ENCODE measurements at regions not wholly inside any gene's neighbourhood (a gene's known extent, or its start where the extent isn't known, plus 50 kb on each side); places are given as distances from the start of the nearest gene placed in this dataset.

DNA sequence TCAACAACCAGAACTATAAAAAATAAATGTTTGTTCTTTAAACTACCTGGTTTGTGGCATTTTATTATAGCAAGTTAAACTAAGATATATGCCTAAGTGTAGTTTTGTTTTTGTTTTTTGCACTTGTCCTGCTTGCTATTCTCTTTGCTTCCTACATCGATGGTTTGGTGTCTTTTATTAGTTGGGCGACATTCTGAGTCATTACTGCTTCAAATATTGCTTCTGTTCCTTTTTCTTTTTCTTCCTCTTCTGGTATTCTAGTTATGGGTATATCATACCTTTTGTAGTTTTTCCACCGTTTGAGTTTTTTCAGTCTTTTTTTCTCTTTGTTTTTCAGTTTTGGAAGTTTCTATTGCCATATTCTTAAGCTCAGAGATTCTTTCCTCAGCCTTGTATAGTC lies 86.9 kb downstream of the MACIR start:
- Histone ChIP-seq H3K4me3 (ENCODE audit: low read length in 2 of 2) (no peak overlapping the region), H3K27ac (ENCODE audit: low read length) (no peak overlapping the region), H3K9me3 (ENCODE audit: control insufficient read depth in 2 of 2, low read length in 2 of 2) (peaks cover 0 to 4% of the 10 kb centered on the region in 2 donors), H3K36me3 (ENCODE audit: control insufficient read depth in 2 of 2, insufficient read depth in 2 of 2, low read length in 2 of 2) (no peaks in the 10 kb centered on the region), H3K4me1 (ENCODE audit: control insufficient read depth, insufficient read depth, low read length) (no peaks in the 10 kb centered on the region), H3K9ac (ENCODE audit: low read length in 2 of 2) (no peak overlapping the region), H3K27me3 (ENCODE audit: control insufficient read depth in 1 of 2, insufficient read depth in 2 of 2, low read length in 2 of 2) (no peaks in the 10 kb centered on the region)

DNA sequence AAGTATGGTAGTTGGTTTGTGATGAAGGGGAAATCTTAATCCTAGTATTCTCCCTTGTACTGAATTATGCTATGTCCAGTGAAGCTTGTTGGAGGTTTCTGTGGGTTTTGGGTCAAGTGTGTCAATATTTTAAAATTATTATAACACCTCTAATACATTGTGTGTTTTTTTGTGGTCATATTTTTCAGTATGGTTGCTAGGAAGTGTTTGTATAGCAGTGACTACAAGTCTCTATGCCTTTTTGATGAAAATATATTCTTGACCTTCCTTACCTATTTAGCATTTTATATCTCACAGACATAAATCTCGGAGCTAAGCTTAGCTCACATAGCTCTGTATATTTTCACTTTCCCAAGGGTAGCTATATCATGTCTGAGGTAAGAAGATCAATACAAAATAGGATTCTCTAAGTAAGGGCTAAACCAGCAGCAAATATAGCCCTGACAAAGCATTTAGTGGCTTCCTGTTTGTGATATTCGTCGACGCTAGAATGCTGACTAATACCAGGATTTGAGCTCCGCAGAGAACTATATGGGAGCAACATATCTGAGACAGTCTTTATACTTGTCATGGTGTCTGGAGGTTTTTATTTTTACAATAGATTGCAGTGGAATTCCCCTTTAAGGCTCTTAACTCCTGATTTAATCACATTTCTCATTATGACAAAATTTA lies 82.3 kb downstream of the MACIR start:
- Histone ChIP-seq H3K27me3 (ENCODE audit: control insufficient read depth in 1 of 2, insufficient read depth in 2 of 2, low read length in 2 of 2) (no peaks in the 10 kb centered on the region), H3K9ac (ENCODE audit: low read length in 2 of 2) (no peak overlapping the region), H3K4me1 (ENCODE audit: control insufficient read depth, insufficient read depth, low read length) (no peaks in the 10 kb centered on the region), H3K4me3 (ENCODE audit: low read length in 2 of 2) (no peak overlapping the region), H3K9me3 (ENCODE audit: control insufficient read depth in 2 of 2, low read length in 2 of 2) (peaks cover 0 to 4% of the 10 kb centered on the region in 2 donors), H3K36me3 (ENCODE audit: control insufficient read depth in 2 of 2, insufficient read depth in 2 of 2, low read length in 2 of 2) (no peaks in the 10 kb centered on the region), H3K27ac (ENCODE audit: low read length) (no peak overlapping the region)

DNA sequence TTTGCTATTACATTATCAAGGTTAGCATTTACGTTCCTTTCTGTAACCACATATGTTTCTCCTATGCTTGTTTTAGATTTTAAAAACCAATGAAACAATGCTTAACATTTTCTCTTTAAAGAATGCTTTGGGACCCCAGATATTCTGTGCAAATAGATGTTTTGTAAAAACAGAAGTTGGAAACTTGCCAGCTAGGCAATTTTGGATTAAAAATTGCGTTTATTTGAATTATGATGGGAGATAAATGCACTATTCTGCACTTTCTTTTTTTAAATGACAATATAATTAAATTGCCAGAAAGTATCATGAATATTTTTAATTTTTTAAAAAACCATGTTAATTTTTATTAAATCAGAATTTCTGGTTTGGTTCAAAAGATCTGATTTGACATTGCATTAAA lies 81.6 kb downstream of the MACIR start:
- no peaks in the 10 kb centered on the region for H3K27me3 ChIP-seq (ENCODE audit: control insufficient read depth in 1 of 2, insufficient read depth in 2 of 2, low read length in 2 of 2)

DNA sequence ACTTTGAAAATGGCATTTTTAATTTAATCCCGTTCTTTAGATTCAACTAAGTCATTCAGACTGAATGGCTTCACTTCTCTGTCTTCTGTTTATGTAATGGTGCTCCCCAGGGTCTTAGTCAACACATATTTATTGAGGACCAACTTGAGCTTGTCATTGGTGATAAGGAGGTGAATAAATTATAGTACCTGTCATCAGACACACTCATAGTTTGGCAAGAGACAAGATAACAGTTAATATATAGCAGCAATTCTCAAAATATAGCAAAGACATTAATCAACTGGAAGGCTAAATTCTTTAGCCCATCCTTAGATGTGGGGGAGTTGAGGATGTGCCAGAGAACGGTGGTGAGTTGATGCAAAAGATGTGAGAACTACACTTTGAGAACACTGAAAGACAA lies 78.4 kb downstream of the MACIR start:
- no peak overlapping the region for H3K9ac ChIP-seq (ENCODE audit: low read length in 2 of 2)
- H3K9me3 ChIP-seq (ENCODE audit: control insufficient read depth in 2 of 2, low read length in 2 of 2), result peaks cover 0 to 3% of the 10 kb centered on the region in 2 donors
- no peaks in the 10 kb centered on the region for H3K27me3 ChIP-seq (ENCODE audit: control insufficient read depth in 1 of 2, insufficient read depth in 2 of 2, low read length in 2 of 2)
- no peaks in the 10 kb centered on the region for H3K4me1 ChIP-seq (ENCODE audit: control insufficient read depth, insufficient read depth, low read length)
- no peak overlapping the region for H3K27ac ChIP-seq (ENCODE audit: low read length)
- no peaks in the 10 kb centered on the region for H3K36me3 ChIP-seq (ENCODE audit: control insufficient read depth in 2 of 2, insufficient read depth in 2 of 2, low read length in 2 of 2)
- H3K4me3 ChIP-seq (ENCODE audit: low read length in 2 of 2), result no peak overlapping the region

More for the DNA sequence above, 81.6 kb downstream of the MACIR start:
- Histone ChIP-seq H3K27ac (ENCODE audit: low read length) (no peak overlapping the region), H3K36me3 (ENCODE audit: control insufficient read depth in 2 of 2, insufficient read depth in 2 of 2, low read length in 2 of 2) (no peaks in the 10 kb centered on the region), H3K4me1 (ENCODE audit: control insufficient read depth, insufficient read depth, low read length) (no peaks in the 10 kb centered on the region), H3K4me3 (ENCODE audit: low read length in 2 of 2) (no peak overlapping the region), H3K9me3 (ENCODE audit: control insufficient read depth in 2 of 2, low read length in 2 of 2) (peaks cover 0 to 4% of the 10 kb centered on the region in 2 donors), H3K9ac (ENCODE audit: low read length in 2 of 2) (no peak overlapping the region)

DNA sequence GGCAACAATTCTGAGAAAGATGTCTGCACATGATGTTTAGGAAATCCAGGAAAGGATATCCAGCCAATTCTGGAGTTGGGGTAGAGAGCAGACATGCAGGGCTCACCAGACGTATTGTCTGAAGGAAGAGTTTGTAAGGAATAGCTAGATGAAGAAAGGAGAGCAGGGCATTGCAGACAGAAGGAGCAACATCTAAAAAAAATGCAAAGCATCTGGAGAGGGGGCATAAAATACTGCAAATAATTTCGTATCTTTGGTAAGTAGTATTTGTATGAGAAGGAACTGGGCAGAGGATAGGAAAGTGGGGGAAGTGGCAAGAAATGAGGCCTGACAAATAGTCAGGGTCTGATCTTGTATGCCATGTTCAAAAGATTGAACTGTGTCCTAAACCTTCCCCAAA lies 74.8 kb downstream of the MACIR start:
- Histone ChIP-seq H3K9ac (ENCODE audit: low read length in 2 of 2) (no peak overlapping the region), H3K4me3 (ENCODE audit: low read length in 2 of 2) (no peak overlapping the region), H3K27ac (ENCODE audit: low read length) (no peak overlapping the region), H3K36me3 (ENCODE audit: control insufficient read depth in 2 of 2, insufficient read depth in 2 of 2, low read length in 2 of 2) (no peaks in the 10 kb centered on the region), H3K27me3 (ENCODE audit: control insufficient read depth in 1 of 2, insufficient read depth in 2 of 2, low read length in 2 of 2) (no peaks in the 10 kb centered on the region), H3K9me3 (ENCODE audit: control insufficient read depth in 2 of 2, low read length in 2 of 2) (no peaks in the 10 kb centered on the region), H3K4me1 (ENCODE audit: control insufficient read depth, insufficient read depth, low read length) (no peaks in the 10 kb centered on the region)

DNA sequence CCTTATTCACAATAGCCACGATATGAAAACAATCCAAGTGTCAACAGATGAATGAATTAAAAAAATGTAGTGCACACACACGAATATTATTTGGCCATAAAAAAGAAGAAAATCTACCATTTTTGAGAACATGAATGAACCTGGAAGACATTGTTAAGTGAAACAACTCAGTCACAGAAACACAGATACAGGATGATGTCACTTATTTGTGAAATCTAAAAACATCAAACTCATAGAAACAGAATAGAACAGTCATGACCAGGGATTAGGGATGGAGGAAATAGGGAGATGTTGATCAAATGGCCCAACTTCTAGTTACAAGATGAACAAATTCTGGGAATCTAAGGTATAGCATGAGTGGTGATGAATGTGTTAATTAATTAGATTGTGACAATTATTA lies 72.3 kb downstream of the MACIR start:
- H3K9ac ChIP-seq (ENCODE audit: low read length in 2 of 2), result no peak overlapping the region
- H3K27me3 ChIP-seq (ENCODE audit: control insufficient read depth in 1 of 2, insufficient read depth in 2 of 2, low read length in 2 of 2), result no peaks in the 10 kb centered on the region
- no peak overlapping the region for H3K4me3 ChIP-seq (ENCODE audit: low read length in 2 of 2)
- no peaks in the 10 kb centered on the region for H3K4me1 ChIP-seq (ENCODE audit: control insufficient read depth, insufficient read depth, low read length)
- no peak overlapping the region for H3K27ac ChIP-seq (ENCODE audit: low read length)
- H3K36me3 ChIP-seq (ENCODE audit: control insufficient read depth in 2 of 2, insufficient read depth in 2 of 2, low read length in 2 of 2), result no peaks in the 10 kb centered on the region
- H3K9me3 ChIP-seq (ENCODE audit: control insufficient read depth in 2 of 2, low read length in 2 of 2), result no peaks in the 10 kb centered on the region
